HG03196 (cell line): ENCODE measurements at regions not wholly inside any gene's neighbourhood (a gene's known extent, or its start where the extent isn't known, plus 50 kb on each side); places are given as distances from the start of the nearest gene placed in this dataset.

Source experiments
- ATAC-seq: cut with Tn5 transposase; IDR thresholded peaks from one replicate; pipeline ENCODE4 v1.9.1; 2021; ENCODE audit not compliant: unreplicated experiment

DNA sequence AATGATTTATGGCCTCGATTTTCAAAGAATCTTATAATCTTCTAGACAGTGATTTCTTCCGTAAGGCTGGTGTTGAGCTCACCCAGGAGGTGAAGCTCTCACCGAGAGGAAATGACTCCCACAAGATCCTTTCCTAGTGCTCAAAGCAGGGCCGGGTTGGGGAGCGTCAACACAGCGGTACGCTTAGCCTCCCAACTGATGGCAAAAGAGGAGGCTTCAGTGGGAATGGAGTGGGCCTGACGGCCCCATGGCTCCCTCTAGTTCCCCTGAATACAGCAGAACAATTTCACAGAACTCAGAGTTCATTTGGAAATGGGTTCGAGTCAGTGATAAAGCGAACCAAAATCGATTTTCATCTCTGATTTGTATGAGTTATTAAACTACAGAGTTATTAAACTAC is 449.5 kb downstream of the KLF12 start:
- no peak for ATAC-seq

DNA sequence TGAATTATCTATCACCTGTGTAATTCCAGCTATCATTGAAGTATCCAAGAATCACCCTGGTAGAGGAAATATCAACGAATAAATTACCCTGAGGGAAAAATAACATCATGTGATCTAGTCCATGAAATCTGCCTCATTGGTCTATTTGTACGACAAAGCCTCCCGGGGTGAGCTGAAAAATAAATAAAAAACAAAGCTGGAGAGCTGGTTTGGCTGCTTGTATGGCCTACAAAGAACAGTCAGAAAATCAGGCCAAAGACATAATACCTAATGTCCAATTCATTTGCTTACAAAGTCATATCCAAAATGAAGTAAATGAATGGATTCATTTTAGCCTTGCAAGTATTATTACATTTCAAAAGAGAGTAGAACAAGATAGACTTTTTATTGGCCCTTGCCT is 449.9 kb downstream of the KLF12 start:
- ATAC-seq, result no peak

DNA sequence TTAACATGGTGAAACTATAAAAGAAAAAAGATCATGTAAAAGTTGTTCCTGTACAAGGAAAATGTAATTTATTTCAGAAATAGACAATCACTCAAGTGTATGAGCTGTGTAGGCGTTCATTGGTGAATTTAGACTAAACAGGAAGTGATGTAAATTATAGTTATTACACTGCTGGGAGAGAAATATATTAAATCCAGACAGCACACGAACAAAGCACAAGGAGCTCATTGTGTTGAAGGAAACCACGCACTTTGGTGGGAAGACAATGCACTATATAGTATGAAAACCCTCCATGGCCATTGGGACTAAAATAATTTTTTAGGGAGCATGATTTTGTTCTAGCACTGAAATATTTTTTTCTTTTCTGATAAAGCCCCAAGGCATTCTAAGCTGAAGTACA is 450.5 kb downstream of the KLF12 start:
- ATAC-seq, result no peak

DNA sequence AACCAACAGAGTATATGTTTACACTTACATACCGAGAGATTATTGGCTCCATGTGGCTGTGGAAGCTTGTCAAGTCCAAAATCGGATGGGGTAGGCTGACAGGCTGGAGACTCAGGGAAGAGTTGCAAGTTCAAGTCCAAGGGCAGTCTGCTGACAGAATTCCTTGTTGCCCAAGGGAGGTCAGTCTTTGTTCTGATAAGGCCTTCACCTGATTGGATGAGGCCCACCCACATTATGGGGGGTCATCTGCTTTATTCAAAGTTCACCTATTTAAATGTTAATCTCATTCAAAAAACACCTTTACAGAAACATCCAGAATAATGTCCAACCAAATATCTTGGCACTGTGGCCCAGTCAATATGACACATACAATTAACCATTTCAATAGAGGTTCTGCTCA is 452.4 kb downstream of the KLF12 start:
- no peak for ATAC-seq

DNA sequence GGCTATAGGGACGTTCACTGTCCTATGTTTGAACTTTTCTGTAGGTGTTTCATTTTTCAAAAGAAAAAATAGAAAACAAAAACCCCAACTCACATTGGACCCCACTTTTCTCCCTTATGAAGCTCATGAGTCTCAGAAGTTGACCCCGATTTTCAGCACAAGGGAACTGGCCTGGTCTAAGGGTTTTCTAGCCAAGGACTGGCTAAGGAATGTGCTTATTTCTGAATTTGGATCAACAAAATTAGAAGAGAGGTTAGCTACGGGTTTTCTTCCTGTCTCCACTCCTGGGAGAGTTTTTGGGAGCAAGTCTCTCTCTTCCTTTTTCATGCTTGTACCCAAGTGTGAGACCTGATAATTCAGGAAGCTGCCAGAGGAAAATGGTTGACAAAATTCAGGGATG is 453.2 kb downstream of the KLF12 start:
- ATAC-seq, result no peak

DNA sequence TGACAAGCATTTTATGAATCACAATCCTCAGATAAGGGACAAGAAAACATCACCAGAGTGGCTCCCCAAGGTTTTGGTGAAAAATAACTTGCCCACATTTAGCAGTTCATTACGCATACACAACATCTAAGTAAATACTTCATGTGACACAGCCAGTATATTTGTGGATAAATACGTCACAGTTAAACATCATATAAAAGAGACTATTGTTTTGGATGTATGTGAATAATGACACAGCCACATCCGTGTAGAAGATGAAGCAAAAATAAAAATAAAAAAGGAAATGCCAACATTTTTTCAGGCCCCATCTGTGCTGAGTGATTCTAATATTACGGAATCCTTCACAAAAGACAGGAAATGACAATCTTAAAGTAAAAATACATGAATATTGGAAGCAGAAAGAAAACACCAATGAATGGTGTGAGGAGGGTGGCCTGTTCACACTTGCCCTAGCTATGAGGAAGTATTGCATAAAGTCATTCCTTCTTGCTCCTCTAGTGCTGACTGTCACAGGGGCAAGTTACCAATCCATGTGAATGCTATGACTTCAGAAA is 457.1 kb downstream of the KLF12 start:
- no peak for ATAC-seq

DNA sequence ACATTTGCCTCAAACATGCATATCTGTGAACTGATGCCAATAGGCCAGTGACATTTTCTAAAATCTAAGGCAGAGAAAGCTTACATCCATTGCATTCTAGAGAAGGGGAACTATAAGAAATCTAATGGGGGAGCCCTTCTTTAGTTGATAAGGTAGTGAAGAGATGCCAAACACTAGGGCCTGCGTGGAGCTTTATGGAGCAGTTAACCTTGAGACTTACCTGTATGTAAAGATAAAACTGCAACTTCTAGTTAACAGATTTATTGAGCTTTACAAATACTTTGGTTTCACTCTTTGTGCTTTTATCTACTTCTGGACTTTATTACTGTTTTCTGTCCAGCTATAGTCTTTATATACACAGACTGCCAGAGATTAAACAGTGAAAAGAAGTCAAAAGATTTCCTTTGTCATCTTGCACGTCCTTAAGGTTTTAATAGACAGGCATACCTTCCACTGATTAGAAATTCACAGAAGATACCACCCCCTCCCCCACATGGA is 457.6 kb downstream of the KLF12 start:
- ATAC-seq, result no peak

DNA sequence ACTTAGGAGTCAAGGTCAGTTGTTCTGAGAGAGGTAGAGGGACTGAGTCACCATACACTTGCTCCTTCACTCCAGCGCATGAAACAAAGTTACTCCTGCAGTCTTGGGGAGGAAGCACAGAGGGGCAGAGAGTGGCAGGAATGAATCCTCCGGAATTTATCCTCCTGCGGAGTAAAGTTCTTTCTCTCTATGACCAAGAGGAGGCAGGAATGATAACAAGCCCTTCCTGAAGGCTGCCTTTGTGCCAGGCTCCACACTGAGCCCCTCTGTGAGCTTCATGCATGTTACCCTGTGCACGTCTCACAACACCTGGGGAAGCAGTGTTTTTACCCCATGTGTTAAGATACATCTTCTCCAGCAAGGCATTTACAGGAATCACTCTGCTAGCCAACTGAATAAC is 458.4 kb downstream of the KLF12 start:
- no peak for ATAC-seq

DNA sequence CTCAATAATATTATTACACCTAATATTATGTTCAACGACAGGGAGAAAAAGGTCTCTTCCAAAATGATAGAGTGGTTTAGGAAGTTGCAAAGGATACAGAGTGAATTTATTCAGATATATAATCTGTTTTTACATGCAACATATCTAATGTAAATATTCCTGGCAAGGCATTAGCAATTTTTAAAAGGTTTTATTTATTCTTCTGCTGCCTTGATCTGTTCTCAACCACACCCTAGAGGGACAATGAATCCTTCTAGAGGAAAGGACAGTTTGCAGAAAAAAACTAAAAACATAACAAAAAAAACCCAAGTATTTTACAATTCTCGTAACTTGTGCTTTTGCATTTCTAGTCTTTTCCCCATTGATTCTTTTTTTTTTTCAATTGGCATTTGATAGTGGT is 459.6 kb downstream of the KLF12 start:
- ATAC-seq, result no peak

DNA sequence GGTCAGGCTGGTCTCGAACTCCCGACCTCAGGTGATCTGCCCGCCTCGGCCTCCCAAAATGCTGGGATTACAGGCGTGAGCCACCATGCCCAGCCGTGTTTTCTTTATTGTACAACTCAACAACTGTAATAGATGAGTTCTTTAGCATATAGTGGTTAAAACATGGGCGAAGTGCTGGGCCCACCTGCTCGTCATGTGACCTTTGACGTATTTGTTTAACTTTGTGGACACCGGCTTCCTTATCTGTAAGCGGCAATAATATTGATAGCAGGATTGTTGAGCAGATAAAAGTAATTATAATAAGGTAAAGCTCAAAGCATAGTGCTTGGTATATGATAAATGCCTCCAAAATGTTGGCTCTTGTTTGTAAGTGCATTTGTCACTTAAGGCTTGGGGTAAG is 460.3 kb downstream of the KLF12 start:
- ATAC-seq, result no peak

DNA sequence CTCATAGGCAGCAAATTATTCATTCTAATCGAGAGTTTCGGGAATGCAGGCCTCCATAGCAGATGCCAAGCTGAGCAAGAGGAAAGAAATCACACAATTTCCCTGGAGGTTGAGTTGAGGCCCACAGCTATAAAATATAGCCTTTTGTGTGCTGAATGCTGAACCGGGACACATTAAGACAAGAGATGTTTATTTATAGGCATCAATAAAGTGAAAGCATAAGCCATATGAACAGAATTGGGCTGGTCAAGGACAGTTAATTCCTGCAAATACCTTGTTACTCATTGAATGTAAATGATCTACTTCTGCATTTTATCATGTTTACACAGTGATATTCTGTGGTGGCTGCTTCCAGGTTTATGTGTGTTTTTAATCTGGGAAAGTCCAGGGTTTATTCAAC is 461.7 kb downstream of the KLF12 start:
- no peak for ATAC-seq

DNA sequence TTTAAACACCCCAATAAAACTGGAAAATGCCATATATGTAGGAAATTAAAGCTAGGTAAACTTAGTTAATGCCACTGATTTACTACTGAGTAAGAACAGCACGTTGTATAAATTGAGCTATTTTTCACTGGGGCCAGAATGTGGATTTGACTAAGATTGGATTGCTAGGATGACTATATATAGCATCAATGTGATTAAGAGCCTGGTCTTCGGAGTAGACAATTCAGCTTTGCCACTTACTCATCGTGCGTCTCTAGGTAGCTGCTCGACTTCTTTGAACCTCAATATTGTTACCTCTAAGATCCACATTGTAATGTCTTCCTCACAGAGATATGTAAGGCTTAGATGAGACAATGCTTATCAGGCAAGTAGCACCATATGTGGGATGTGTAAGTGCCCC is 462.5 kb downstream of the KLF12 start:
- ATAC-seq, result no peak

DNA sequence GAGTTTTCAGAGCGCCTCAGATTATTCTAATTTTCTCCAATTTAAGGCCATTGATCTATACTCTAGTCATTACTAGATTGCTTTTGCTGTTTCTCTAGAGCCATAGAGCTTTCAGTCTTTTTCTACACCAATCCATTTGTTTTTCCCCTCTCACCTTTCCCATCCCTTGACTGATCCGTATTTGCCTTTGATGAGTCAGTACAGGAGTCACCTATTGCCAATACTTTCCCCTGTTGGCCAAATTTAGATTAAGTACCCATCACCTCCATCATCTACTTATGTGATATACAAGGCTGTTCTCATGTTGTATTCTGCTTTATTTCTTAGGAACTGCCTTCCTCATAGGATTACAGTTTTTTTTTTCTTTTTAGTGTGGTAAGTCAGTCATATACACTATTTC is 463.2 kb downstream of the KLF12 start:
- ATAC-seq, result no peak

DNA sequence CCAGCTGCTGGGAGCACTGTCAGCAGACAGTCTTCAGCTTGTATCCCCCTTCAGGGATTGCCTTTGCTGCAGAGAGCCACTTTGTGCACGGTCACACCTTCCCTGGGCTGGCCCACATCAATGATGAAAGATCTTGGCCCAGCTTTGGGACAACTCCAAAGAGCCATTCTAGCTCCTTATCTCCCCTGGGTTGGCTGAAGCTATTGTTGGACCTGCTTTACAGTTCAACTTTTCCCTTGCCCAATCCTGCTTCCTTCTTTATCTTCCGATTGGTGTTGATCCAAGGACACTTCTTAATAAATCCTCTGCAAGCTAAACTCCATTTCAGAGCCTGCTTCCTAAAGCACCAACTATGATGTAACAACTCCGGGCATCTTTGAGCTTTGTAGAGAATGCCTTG is 466.4 kb downstream of the KLF12 start:
- ATAC-seq, result no peak

DNA sequence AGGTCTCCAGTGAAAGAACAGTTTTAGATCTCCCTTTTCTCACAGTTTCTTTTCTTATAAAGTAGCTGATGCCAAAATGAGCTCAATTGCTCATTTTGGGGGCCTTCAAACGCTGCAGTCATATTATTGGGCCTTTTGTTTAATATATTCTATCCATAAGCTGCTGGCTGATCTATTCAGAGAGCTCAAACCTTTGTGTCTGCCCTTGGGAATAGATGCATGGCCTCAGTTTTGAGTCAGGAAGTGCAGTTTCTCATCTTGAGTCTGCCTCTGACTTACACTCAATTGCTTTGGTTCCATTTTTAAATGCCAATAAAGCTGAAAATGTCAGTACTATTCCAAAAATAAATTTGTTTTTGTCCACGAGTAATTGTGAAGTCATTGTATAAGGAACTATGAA is 468.9 kb downstream of the KLF12 start:
- ATAC-seq, result no peak

DNA sequence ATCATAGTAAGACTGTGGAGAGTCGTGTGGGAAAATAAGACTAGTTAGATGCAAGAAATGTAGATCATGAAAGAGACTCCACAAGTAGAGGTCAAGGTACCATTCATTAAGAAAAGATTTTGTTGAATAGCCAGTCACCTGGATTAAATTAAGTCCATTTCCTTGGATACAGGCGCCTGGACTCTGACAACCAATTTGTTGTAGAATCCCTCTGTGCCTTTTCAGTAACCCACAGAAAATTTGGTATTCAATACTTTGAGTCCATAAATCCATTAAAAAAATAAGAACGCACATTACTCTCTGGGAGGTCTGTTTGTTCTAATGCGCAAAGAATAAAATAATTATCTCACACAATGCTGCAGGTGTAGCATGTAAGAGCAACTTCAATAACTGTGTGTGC is 469.4 kb downstream of the KLF12 start:
- no peak for ATAC-seq

DNA sequence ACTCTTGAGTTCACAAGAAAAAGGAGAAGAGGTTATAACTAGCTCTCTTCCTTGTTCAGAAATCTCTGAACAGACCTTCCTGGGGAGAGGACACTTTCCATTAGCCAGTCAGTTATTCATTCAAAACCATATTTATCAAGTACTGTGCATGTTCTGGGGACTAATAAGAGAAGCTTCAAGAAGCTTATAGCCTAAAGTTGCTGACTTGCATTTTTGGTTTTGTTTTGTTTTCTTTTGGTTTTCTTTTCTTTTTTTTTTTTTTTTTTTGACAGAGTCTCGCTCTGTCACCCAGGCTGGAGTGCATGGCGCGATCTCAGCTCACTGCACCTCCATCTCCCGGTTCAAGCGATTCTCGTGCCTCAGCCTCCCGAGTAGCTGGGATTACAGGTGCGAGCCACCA is 471.4 kb downstream of the KLF12 start:
- no peak for ATAC-seq

DNA sequence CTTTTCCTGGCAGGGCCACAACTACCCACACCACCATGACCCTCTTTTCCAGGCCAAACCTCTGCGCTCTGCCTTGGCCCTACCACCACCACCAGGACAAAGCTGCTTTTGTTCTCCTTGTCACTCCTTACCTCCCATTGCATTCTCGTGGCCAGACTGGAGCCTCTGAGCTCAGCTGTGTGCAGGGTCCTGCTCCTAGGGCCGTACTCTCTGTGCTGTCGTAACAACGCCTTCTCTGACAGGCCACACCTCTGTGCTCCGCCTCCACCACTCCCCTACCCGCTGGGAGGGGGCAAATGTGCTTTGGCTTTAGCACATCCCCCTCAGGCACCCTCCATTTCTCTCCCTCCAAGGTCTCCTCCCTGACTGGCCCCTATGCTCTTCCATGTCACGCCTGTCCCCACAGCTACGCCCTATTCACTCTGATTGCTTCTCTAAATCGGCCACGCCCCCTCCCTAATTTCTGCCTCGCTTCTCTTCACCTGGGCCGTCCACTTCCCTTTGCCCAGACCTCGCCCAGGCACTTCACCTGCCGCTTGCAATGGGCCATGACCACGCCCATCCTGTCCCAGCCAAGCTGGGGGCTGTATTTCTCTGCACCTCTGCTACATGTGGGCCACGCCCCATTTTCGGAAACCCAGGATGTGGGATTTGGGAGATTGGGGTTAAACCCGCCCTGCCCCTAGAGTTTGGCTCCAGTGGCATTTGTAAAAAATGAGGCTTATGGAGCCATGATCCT is 472.3 kb downstream of the KLF12 start:
- ATAC-seq, result no peak

DNA sequence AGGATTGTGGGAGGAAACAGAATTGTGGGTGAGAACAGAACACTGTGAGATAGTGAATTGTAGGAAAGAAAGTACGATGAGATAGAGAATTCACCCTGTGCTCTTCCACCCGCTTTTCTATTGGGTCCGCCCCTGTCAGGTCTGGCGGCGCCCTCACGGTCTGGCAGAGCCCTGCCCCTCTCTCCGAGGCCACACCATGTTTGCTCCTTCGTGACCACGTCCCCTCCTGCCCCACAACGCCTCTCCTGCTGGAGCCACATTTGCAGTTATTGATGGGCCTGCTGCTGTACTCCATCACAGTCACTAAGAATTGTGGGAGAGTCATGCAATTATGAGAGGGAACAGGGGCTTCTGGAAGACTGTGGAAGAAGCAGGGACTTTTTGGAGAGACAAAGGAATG is 473.1 kb downstream of the KLF12 start:
- no peak for ATAC-seq

DNA sequence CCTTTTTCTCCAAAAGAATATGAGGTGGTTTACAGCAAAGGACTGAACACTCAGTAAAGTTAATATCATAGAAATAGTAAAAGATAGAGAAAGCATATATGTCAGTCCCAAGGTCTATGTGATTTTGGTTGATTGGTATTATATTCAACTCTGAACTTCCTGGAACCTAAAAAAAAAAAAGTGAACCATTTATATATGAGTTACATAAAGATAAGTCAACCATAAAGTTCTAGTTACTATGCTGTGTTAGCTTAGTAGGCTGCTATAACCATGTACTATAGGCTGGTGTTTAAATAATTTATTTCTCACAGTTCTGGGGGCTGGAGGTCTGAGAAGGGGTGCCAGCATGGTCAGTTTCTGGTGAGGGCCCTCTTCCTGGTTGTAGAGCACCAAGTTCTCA is 475.6 kb downstream of the KLF12 start:
- ATAC-seq, result no peak

DNA sequence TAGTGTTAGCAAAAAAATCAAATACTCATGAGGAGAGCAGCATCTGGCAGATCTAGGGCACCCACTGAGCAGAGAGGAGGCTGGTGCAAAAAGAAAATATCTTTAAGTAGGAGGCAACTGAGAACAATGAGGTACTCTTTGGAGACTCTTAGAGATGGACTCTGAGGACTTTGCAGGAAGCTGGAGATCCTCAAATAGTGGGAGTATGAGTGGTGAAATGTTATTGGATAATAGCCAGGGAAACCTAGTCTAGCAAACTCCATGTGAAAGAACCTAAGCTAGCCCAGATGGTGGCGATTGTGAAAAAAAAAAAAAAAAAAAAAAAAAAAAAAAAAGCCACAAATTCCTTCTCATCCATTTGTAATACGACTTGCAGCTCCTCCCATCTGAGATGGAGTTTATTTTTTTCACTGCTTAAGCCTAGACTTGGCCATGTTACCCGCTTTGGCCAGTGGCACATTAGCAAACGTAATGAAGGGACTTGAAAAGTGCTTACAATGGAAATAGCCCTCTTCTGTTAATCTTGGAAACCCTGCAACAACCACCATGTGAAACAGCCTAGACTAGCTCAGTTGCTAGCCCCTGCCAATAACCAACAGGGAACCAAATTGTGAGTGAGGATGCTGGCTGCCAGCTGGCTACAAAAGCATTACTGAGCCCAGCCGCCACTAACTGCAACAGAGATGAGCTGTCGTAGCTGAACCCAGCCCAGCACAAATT is 476.2 kb downstream of the KLF12 start:
- no peak for ATAC-seq

DNA sequence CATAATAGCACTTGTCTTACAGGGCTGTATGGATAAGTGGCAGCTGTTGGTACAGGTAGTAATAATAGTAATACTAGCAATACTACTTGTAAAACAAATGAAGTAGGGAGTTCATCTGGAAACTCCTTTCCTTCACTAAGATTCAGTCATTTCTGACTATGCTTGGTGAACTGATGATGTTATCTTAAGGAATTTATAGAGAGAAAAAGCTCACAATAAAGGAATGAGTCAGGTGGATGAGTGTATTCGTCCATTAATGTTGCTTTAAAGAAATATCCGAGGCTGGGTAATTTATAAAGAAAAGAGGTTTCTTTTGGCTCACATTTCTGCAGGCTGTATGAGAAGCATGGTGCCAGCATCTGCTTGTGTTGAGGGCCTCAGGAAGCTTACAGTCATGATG is 477.3 kb downstream of the KLF12 start:
- no peak for ATAC-seq
